HepG2 (cell line): ENCODE measurements at regions not wholly inside any gene's neighbourhood (a gene's known extent, or its start where the extent isn't known, plus 50 kb on each side); places are given as distances from the start of the nearest gene placed in this dataset.

Experiments
- ATAC-seq: fragments of 200-7000 bp; cut with Tn5 transposase; 3 replicates; pipeline ENCODE4 v1.9.1; 2020; ENCODE audit warnings: mild to moderate bottlenecking, moderate library complexity
- BruUV-seq: library from RNA; stranded (reverse); fragments of 400-500 nt; replicated peaks from 2 replicates; lab custom pipeline; 2021; lab: Mats Ljungman, UMichigan
- CTCF ChIA-PET: fragments of 300-600 bp; formaldehyde crosslinking; extraction: SDS; loops from one replicate; lab custom pipeline; 2021; ENCODE audit warnings: low total read pairs, inconsistent platforms, low intra/inter-chr PET ratio; lab: Yijun Ruan, JAX
- POLR2A ChIA-PET: fragments of 350-600 bp; sonication (Branson Sonifier 250); formaldehyde crosslinking; loops from one replicate; lab custom pipeline; 2020; ENCODE audit warnings: antibody characterized with exemption, inconsistent platforms; lab: Yijun Ruan, JAX
- DNase-seq: peaks from one replicate; pipeline ENCODE4 v3.0.0-alpha.2; 2015; ENCODE audit warnings: low spot score
- FAIRE-seq: peaks from 3 replicates; lab custom pipeline; 2011; peaks lifted over from hg19 to GRCh38; lab: Jason Lieb, UNC
- H2AFZ ChIP-seq: one replicate; pipeline ENCODE4 v1.6.1; 2011; ENCODE audit warnings: low read length, inconsistent platforms
- H3K27ac ChIP-seq: fragments of 300-600 bp; 3 replicates; pipeline ENCODE4 v1.8.0; 2011; ENCODE audit warnings: mixed run types, mild to moderate bottlenecking, mixed read lengths, low read length, inconsistent platforms; ENCODE audit not compliant: insufficient read depth; ENCODE audit errors: extremely low read length
- H3K27me3 ChIP-seq, 2 experiments: fragments of 200-600 bp in 1 of 2; 2 replicates in 1 of 2; 3 replicates in 1 of 2; pipeline versions ENCODE4 v1.6.0 to v1.8.0; 2011; ENCODE audit warnings: low read length in 2 of 2, mild to moderate bottlenecking in 2 of 2, moderate library complexity in 2 of 2, inconsistent platforms in 1 of 2; ENCODE audit not compliant: insufficient read depth in 2 of 2, control insufficient read depth in 1 of 2
- H3K36me3 ChIP-seq, 2 experiments: fragments of 200-600 bp in 1 of 2; replicated peaks in 1 of 2; 2 replicates in 1 of 2; 3 replicates in 1 of 2; pipeline versions ENCODE4 v1.5.1 to v1.8.0; 2011; ENCODE audit warnings: low read length in 2 of 2, inconsistent platforms in 1 of 2; ENCODE audit not compliant: insufficient read depth in 2 of 2, control insufficient read depth in 1 of 2
- H3K4me1 ChIP-seq: 2 replicates; pipeline ENCODE4 v1.5.1; 2012; ENCODE audit warnings: low read length, inconsistent platforms; ENCODE audit not compliant: insufficient read depth
- H3K4me2 ChIP-seq: 2 replicates; pipeline ENCODE4 v1.6.0; 2011; ENCODE audit warnings: low read depth, low read length, inconsistent platforms
- H3K4me3 ChIP-seq, 3 experiments: fragments of 200-600 bp in 1 of 3; sonication (generic), shearing (Covaris generic) in 1 of 3; replicated peaks in 1 of 3; 2 replicates each; pipeline ENCODE4 v1.5.1; 2011 to 2016; ENCODE audit warnings: low read length in 3 of 3, inconsistent platforms in 2 of 3, low read depth in 2 of 3, mild to moderate bottlenecking in 2 of 3, control low read depth in 1 of 3, mixed read lengths in 1 of 3; ENCODE audit not compliant: insufficient read depth in 1 of 3
- H3K79me2 ChIP-seq: one replicate; pipeline ENCODE4 v1.6.1; 2011; ENCODE audit warnings: low read length, inconsistent platforms; ENCODE audit not compliant: insufficient read depth
- H3K9ac ChIP-seq: 2 replicates; pipeline ENCODE4 v1.6.0; 2011; ENCODE audit warnings: mild to moderate bottlenecking, low read depth, low read length, inconsistent platforms; ENCODE audit not compliant: insufficient read depth
- H3K9me3 ChIP-seq: 2 replicates; pipeline ENCODE4 v1.5.1; 2012; ENCODE audit warnings: mild to moderate bottlenecking, low read length
- H4K20me1 ChIP-seq: 2 replicates; pipeline ENCODE4 v1.6.0; 2011; ENCODE audit warnings: inconsistent platforms, mild to moderate bottlenecking, low read length, moderate library complexity; ENCODE audit not compliant: insufficient read depth
- BRCA1 ChIP-seq: sonication (generic); formaldehyde crosslinking; IDR thresholded peaks from 2 replicates; pipeline ENCODE4 v1.4.0; 2020; ENCODE audit warnings: missing genetic modification reagents
- CCDC6 ChIP-seq: sonication (generic); formaldehyde crosslinking; IDR thresholded peaks from 2 replicates; pipeline ENCODE4 v1.8.1; 2022; ENCODE audit warnings: mild to moderate bottlenecking, missing genetic modification reagents, moderate library complexity
- CEBPB ChIP-seq: IDR thresholded peaks from 2 replicates; pipeline ENCODE4 v1.6.1; 2011; ENCODE audit warnings: low read depth, low read length, improper control_type of control experiment, borderline replicate concordance
- HDAC1 ChIP-seq: sonication (generic); formaldehyde crosslinking; IDR thresholded peaks from 2 replicates; pipeline ENCODE4 v1.5.1; 2020; ENCODE audit warnings: mild to moderate bottlenecking, missing genetic modification reagents
- HNRNPUL1 ChIP-seq: fragments of 200-400 bp; formaldehyde crosslinking; IDR thresholded peaks from 2 replicates; pipeline ENCODE4 v1.6.1; 2017; ENCODE audit warnings: low read depth, mild to moderate bottlenecking, low read length, moderate library complexity
- KDM2A ChIP-seq: sonication (generic); formaldehyde crosslinking; IDR thresholded peaks from 2 replicates; pipeline ENCODE4 v1.4.0; 2020; ENCODE audit warnings: low read depth, missing genetic modification reagents, borderline replicate concordance
- MED1 ChIP-seq: sonication (generic); formaldehyde crosslinking; IDR thresholded peaks from 2 replicates; pipeline ENCODE4 v1.4.0; 2020; ENCODE audit warnings: missing genetic modification reagents
- NFKBIZ ChIP-seq: IDR thresholded peaks from 2 replicates; pipeline ENCODE4 v1.6.1; 2018; ENCODE audit warnings: missing genetic modification reagents, missing compliant biosample characterization
- NR2C2 ChIP-seq: sonication (generic); formaldehyde crosslinking; IDR thresholded peaks from 2 replicates; pipeline ENCODE4 v1.4.0; 2020; ENCODE audit warnings: missing genetic modification reagents, mild to moderate bottlenecking, moderate library complexity, borderline replicate concordance
- PCBP2 ChIP-seq: fragments of 200-400 bp; formaldehyde crosslinking; optimal IDR thresholded peaks from 2 replicates; pipeline ENCODE3; 2018; ENCODE audit warnings: low read length, low read depth; ENCODE audit not compliant: poor library complexity, severe bottlenecking
- POLR2AphosphoS5 ChIP-seq: IDR thresholded peaks from 2 replicates; pipeline ENCODE4 v1.6.1; 2012; ENCODE audit warnings: low read depth, low read length
- SOX5 ChIP-seq: IDR thresholded peaks from 2 replicates; pipeline ENCODE4 v1.6.1; 2016; ENCODE audit warnings: borderline replicate concordance
- SPEN ChIP-seq: sonication (generic); formaldehyde crosslinking; IDR thresholded peaks from 2 replicates; pipeline ENCODE4 v1.5.1; 2020; ENCODE audit warnings: low read depth, mild to moderate bottlenecking, missing genetic modification reagents
- U2AF1 ChIP-seq: fragments of 200-400 bp; formaldehyde crosslinking; optimal IDR thresholded peaks from 2 replicates; pipeline ENCODE3; 2017; ENCODE audit warnings: mild to moderate bottlenecking, low read depth, low read length
- ZNF143 ChIP-seq: sonication (generic); formaldehyde crosslinking; IDR thresholded peaks from 2 replicates; pipeline ENCODE4 v1.4.0; 2020; ENCODE audit warnings: missing genetic modification reagents
- ZNF20 ChIP-seq: sonication (generic); formaldehyde crosslinking; IDR thresholded peaks from 2 replicates; pipeline ENCODE4 v1.4.0; 2020; ENCODE audit warnings: mild to moderate bottlenecking, moderate library complexity, missing genetic modification reagents
- ZXDC ChIP-seq: sonication (generic); formaldehyde crosslinking; IDR thresholded peaks from 2 replicates; pipeline ENCODE4 v1.5.0; 2020; ENCODE audit warnings: mild to moderate bottlenecking, missing genetic modification reagents
- WGBS: methylation state at CpG from one replicate; pipeline ENCODE4 v1.1.6; 2017; ENCODE audit warnings: low lambda C conversion rate; 5-methylcytosine and 5-hydroxymethylcytosine counted together
- in situ Hi-C: cut with HindIII; loops from 2 replicates; pipeline ENCODE4 v1.10.0; 2017; ENCODE audit warnings: low pct_unique_long_range_greater_than_20kb; ENCODE audit not compliant: extremely low pct_ligation_motif_present
- intact Hi-C: fragments of 100-400 bp; cut with micrococcal nuclease; formaldehyde crosslinking; loops from one replicate; pipeline ENCODE4 v1.10.0; 2022; ENCODE audit not compliant: unreplicated experiment
- TF ChIP-seq, protein P1 (sequence below): sonication (generic); formaldehyde crosslinking; IDR thresholded peaks from 2 replicates; pipeline ENCODE4 v1.4.0; 2020; ENCODE audit warnings: missing genetic modification reagents, borderline replicate concordance

- Histone ChIP-seq H4K20me1 (no peaks in the 10 kb centered on the region), H3K4me2 (no peak overlapping the region), H3K9ac (no peak overlapping the region), H3K79me2 (no peaks in the 10 kb centered on the region), H3K9me3 (peaks cover 23% of the 10 kb centered on the region), H3K4me1 (no peaks in the 10 kb centered on the region), H3K27me3 (no peaks in the 10 kb centered on the region), H2AFZ (no peak overlapping the region), H3K4me3 (no peak overlapping the region), H3K27ac (no peak overlapping the region), H3K36me3 (no peaks in the 10 kb centered on the region)
- ChIA-PET CTCF (no interaction called here), POLR2A (no interaction called here)
- DNase-seq (no peak), FAIRE-seq (no peak), ATAC-seq (no peak)
- WGBS, result 2% methylated on average over 1 of the region's 1 CpG
- intact Hi-C loops (no loop called here), in situ Hi-C loops (no loop called here)
- TF ChIP-seq KDM2A (CRISPR knock-in tag), result no peak
- no peak for TF ChIP-seq HDAC1
- TF ChIP-seq MED1 (CRISPR knock-in tag), result no peak
- TF ChIP-seq NR2C2 (CRISPR knock-in tag), result no peak
- TF ChIP-seq POLR2AphosphoS5, result no peak
- TF ChIP-seq CEBPB, result no peak
- no peak for TF ChIP-seq NFKBIZ (CRISPR knock-in tag)
- TF ChIP-seq BRCA1, result no peak
- no TSS peak for BruUV-seq
Measured at GRCh38 chr6:142531727-142532126, 229.9 kb downstream of the ADGRG6 start.

DNA sequence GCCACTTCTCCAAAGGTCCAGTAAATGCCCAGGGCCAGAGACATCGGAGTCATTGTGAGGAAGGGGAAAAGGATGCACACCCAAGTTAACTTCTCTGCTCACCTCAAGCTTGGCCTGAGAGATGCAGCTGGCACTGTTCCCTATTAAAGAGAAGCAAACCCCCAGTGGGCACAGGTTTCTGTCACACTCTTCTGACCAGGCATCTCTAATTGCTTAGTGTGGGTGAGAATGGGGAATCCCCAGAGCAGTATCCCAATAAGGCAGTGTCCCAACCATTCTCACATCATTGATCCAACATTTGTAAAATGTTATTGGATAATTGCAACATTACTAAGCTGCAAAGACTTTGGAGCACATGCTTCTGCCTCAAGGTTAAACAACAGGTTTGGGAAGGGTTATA, 232.3 kb downstream of the ADGRG6 start:
- DNase-seq (no peak), ATAC-seq (no peak), FAIRE-seq (no peak)
- Histone ChIP-seq H2AFZ (no peak overlapping the region), H3K36me3 (no peaks in the 10 kb centered on the region), H3K79me2 (no peaks in the 10 kb centered on the region), H3K27me3 (peaks cover 0 to 2% of the 10 kb centered on the region in 2 experiments; a peak in 1 of 5 replicates), H3K4me3 (no peak overlapping the region), H3K4me1 (no peaks in the 10 kb centered on the region), H3K9ac (no peak overlapping the region), H3K4me2 (no peak overlapping the region), H3K9me3 (peaks cover 23% of the 10 kb centered on the region), H3K27ac (no peak overlapping the region), H4K20me1 (no peaks in the 10 kb centered on the region)
- ChIA-PET CTCF (no interaction called here), POLR2A (no interaction called here)
- in situ Hi-C loops (no loop called here), intact Hi-C loops (no loop called here)
- WGBS, result 0% methylated on average over 1 of the region's 1 CpG
- no TSS peak for BruUV-seq
- TF ChIP-seq U2AF1 (no peak), SOX5 (no peak), ZNF20 (CRISPR knock-in tag) (no peak), HNRNPUL1 (no peak), SPEN (no peak), PCBP2 (no peak), ZNF143 (CRISPR knock-in tag) (no peak), CCDC6 (no peak), ZXDC (CRISPR knock-in tag) (no peak)
- TF ChIP-seq, protein P1, sequence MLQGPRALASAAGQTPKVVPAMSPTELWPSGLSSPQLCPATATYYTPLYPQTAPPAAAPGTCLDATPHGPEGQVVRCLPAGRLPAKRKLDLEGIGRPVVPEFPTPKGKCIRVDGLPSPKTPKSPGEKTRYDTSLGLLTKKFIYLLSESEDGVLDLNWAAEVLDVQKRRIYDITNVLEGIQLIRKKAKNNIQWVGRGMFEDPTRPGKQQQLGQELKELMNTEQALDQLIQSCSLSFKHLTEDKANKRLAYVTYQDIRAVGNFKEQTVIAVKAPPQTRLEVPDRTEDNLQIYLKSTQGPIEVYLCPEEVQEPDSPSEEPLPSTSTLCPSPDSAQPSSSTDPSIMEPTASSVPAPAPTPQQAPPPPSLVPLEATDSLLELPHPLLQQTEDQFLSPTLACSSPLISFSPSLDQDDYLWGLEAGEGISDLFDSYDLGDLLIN (CRISPR knock-in tag), result no peak
